Central memory CD8-positive, alpha-beta T cell (primary cell): ENCODE measurements at regions not wholly inside any gene's neighbourhood (a gene's known extent, or its start where the extent isn't known, plus 50 kb on each side); places are given as distances from the start of the nearest gene placed in this dataset.

ENCODE experiments used
- ATAC-seq: fragments of 150-1000 bp; cut with Tn5 transposase; replicated peaks from 2 replicates; pipeline ENCODE4 v1.10.0; 2022; ENCODE audit warnings: mild to moderate bottlenecking, moderate FRiP score, moderate number of reproducible peaks; ENCODE audit not compliant: poor library complexity, severe bottlenecking; ENCODE audit errors: extremely low read depth
- DNase-seq, 2 donors: peaks; one replicate each; pipeline ENCODE4 v3.0.0; 2021; ENCODE audit warnings: low spot score in 2 of 2
- H3K27ac Mint-ChIP-seq: one replicate; pipeline ENCODE4 v1.8.0; 2022; ENCODE audit warnings: low read depth, mild to moderate bottlenecking, moderate library complexity, mixed read lengths
- H3K27me3 Mint-ChIP-seq: one replicate; pipeline ENCODE4 v1.8.0; 2022; ENCODE audit warnings: mixed read lengths
- H3K36me3 Mint-ChIP-seq: one replicate; pipeline ENCODE4 v1.8.0; 2022; ENCODE audit warnings: mild to moderate bottlenecking, moderate library complexity, mixed read lengths; ENCODE audit not compliant: insufficient read depth
- H3K4me1 Mint-ChIP-seq: one replicate; pipeline ENCODE4 v1.8.0; 2022; ENCODE audit warnings: mixed read lengths
- H3K4me3 Mint-ChIP-seq: one replicate; pipeline ENCODE4 v1.8.0; 2022; ENCODE audit warnings: mild to moderate bottlenecking, moderate library complexity, mixed read lengths
- H3K9me3 Mint-ChIP-seq: one replicate; pipeline ENCODE4 v1.8.0; 2022; ENCODE audit warnings: mixed read lengths

DNA sequence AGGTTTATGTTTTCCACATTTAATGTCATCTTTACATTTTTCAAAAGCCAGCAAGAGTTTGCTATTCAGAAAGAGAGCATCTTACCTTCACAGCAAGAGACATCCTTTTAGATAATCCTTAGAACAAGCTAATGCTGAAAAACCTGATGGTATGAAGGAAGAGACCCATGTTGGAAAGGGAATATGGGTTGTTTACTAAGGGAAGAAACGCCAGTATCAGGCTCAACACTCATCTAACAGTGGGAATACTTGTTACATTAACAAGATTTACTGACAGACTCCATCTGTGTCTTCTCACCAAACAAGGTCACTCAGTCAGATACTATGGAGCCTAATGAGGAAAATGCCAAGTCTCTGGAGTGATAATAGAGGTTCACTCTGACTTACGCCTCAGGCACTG, 1474.1 kb upstream of the SLC39A10 start:
- no peaks in the 10 kb centered on the region for H3K36me3 Mint-ChIP-seq
- no peaks in the 10 kb centered on the region for H3K27me3 Mint-ChIP-seq
- no peaks in the 10 kb centered on the region for H3K4me1 Mint-ChIP-seq
- H3K27ac Mint-ChIP-seq: no peak overlapping the region
- ATAC-seq (no peak), DNase-seq (no peak)
- no peak overlapping the region for H3K4me3 Mint-ChIP-seq
- H3K9me3 Mint-ChIP-seq: peaks cover 14% of the 10 kb centered on the region

DNA sequence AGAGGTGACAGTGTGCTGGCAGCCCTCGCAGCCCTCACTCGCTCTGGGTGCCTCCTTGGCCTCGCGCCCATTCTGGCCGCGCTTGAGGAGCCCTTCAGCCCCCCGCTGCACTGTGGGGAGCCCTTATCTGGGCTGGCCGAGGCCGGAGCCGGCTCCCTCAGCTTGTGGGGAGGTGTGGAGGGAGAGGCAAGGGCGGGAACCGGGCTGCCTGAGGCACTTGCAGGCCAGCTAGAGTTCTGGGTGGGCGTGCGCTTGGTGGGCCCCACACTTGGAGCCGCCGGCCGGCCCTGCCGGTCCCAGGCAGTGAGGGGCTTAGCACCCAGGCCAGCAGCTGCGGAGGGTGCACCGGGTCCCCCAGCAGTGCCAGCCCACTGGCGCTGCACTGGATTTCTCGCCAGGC, 1480.9 kb upstream of the SLC39A10 start:
- ATAC-seq: no peak
- no peaks in the 10 kb centered on the region for H3K4me1 Mint-ChIP-seq
- no peaks in the 10 kb centered on the region for H3K36me3 Mint-ChIP-seq

DNA sequence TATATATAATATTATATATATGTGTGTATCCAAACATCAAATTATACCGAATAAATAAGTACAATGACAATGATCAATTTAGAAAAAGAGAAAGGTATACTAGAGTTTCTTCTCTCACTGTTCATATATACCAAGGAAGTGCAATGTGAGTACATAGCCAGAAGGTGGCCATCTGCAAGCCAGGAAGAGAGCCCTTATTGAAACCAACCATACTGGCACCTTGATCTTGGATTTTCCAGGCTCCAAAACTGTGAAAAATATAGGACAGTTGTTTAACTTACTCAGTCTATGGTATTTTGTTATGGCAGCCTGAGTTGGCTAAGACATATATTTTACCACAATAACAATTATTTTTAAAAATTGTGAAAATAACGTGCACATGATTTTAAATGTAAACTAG, 1490.2 kb upstream of the SLC39A10 start:
- H3K4me1 Mint-ChIP-seq: no peaks in the 10 kb centered on the region
- DNase-seq: no peak
- no peaks in the 10 kb centered on the region for H3K36me3 Mint-ChIP-seq
- no peak overlapping the region for H3K27ac Mint-ChIP-seq
- H3K4me3 Mint-ChIP-seq: no peak overlapping the region
- no peaks in the 10 kb centered on the region for H3K9me3 Mint-ChIP-seq
- no peak for ATAC-seq
- no peaks in the 10 kb centered on the region for H3K27me3 Mint-ChIP-seq

More for the DNA sequence above, 1480.9 kb upstream of the SLC39A10 start:
- Mint-ChIP-seq H3K4me3 (no peak overlapping the region), H3K27me3 (no peaks in the 10 kb centered on the region), H3K9me3 (peaks cover 5% of the 10 kb centered on the region), H3K27ac (no peak overlapping the region)
- no peak for DNase-seq

DNA sequence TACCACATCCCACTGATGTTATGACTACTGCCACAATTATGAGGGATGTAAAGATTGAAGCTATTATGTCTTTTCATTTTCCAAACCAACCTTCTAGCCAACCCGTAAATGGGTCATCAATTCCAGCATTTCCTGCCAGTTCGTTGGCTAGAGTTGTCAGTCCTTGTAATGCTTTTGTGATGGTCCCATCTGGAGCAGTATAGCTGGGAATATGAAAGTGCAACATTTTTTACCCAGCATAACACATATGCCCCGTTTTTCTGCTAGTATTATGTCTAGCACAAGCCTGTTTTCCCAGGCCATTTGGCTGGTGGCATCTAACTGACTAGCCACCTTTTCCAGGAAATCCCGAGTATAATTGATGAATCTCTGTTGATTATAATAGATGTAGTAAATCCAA, 1501.6 kb upstream of the SLC39A10 start:
- Mint-ChIP-seq H3K36me3 (no peaks in the 10 kb centered on the region), H3K27ac (no peak overlapping the region), H3K4me3 (no peak overlapping the region), H3K9me3 (peaks cover 9% of the 10 kb centered on the region), H3K4me1 (no peaks in the 10 kb centered on the region), H3K27me3 (no peaks in the 10 kb centered on the region)
- no peak for DNase-seq
- ATAC-seq: no peak

DNA sequence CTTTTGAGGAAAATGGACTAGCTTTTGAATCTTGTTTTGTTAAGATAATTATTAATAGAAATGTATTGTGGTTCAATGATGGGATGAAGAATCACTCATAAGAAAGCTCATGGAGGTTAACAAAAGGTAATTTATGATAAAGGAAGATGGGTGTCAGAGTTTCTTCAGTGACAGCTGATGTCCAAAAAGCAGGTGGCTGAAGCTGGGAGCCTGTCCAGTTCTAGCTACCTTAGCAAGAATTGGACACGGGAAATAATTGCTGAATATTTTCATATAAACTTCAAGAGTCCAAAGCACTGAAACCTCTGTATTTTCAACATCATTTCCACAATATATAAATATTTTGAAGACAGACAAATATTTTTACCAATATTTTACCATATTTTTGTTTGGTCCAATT, 1505.8 kb upstream of the SLC39A10 start:
- DNase-seq: no peak
- H3K27me3 Mint-ChIP-seq: no peaks in the 10 kb centered on the region
- ATAC-seq: no peak
- H3K9me3 Mint-ChIP-seq: peaks cover 5% of the 10 kb centered on the region
- no peak overlapping the region for H3K27ac Mint-ChIP-seq
- H3K36me3 Mint-ChIP-seq: no peaks in the 10 kb centered on the region
- no peaks in the 10 kb centered on the region for H3K4me1 Mint-ChIP-seq
- no peak overlapping the region for H3K4me3 Mint-ChIP-seq

DNA sequence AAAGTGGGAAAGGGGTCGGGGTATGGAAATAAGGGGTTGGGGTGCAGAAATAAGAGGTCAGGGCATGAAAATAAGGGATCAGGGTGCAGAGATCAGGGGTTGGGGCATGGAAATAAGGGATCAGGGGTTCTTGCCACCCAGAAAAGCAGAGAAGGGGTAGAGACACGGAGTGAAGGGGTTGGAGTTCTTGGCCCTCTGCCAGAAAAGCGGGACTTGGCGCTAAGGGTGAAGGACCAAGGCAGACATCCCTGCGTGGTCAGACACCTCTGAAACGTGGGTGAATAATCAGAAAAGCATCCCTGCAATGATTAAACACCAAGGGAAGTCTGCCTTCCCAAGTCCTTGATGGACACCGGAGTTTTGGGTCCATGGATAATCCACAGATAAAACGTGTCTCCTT, 1521.6 kb upstream of the SLC39A10 start:
- no peaks in the 10 kb centered on the region for H3K4me1 Mint-ChIP-seq
- no peak for ATAC-seq
- H3K27me3 Mint-ChIP-seq: no peaks in the 10 kb centered on the region
- no peak for DNase-seq
- H3K27ac Mint-ChIP-seq: no peak overlapping the region
- no peaks in the 10 kb centered on the region for H3K36me3 Mint-ChIP-seq
- H3K4me3 Mint-ChIP-seq: no peak overlapping the region
- peaks cover 10% of the 10 kb centered on the region for H3K9me3 Mint-ChIP-seq

DNA sequence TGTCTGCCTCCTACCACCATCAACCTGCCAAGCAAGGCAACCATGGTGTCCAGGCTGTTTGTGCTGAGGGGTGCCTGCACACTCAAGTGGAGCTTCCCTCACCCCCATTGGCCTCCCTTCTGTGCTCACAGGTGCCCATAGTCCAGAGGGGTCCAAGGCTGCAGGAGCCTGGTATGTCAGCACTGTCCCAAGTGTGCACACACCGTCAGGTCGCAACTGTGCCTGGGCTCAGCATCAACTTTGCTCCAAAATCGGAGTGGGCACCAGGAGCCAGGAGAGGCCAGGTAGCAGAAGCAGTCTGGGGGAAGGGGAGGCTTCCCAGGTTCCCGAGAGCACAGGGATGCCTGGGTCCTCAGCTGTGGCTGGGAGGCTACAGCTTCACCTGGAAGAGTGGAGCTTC, 1528.2 kb upstream of the SLC39A10 start:
- H3K4me3 Mint-ChIP-seq: no peak overlapping the region
- H3K4me1 Mint-ChIP-seq: no peaks in the 10 kb centered on the region
- no peaks in the 10 kb centered on the region for H3K27me3 Mint-ChIP-seq
- ATAC-seq: no peak
- H3K36me3 Mint-ChIP-seq: no peaks in the 10 kb centered on the region
- H3K27ac Mint-ChIP-seq: no peak overlapping the region
- H3K9me3 Mint-ChIP-seq: peaks cover 6% of the 10 kb centered on the region
- no peak for DNase-seq

DNA sequence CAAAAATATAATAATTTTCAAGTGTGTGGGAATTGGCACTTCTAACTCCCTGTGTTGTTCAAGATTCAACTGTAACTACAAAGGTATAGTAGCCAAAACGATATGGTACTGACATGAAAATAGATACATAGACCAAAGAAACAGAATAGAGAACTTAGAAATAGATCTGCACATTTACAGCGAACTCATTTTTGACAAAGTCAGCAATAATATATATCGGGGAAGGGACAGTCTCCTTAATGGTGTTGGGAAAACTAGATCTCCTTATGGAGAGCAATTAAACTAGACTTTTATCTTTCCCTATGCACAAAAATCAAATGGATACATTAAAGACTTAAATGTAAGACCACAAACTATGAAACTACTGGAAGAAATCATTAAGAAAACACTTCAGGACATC, 1530.6 kb upstream of the SLC39A10 start:
- no peaks in the 10 kb centered on the region for H3K36me3 Mint-ChIP-seq
- no peak for ATAC-seq

DNA sequence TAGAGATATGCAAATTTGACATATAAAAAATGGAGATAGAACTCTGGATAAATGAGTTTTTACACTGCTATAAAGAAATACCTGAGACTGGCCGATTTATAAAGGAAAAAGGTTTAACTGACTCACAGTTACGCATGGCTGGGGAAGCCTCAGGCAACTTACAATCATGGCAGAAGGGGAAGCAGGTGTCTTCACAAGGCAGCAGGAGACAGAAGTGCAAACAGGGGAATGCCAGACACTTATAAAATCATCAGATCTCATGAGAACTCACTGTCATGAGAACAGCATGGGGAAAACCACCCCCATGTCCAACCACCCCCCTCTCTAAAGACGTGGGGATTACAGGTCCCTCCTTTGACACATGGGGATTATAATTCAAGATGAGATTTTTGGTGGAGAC, 1540.2 kb upstream of the SLC39A10 start:
- H3K9me3 Mint-ChIP-seq: peaks cover 11% of the 10 kb centered on the region
- no peak overlapping the region for H3K27ac Mint-ChIP-seq
- H3K4me3 Mint-ChIP-seq: no peak overlapping the region
- H3K27me3 Mint-ChIP-seq: no peaks in the 10 kb centered on the region
- no peaks in the 10 kb centered on the region for H3K36me3 Mint-ChIP-seq
- no peak for DNase-seq
- H3K4me1 Mint-ChIP-seq: no peaks in the 10 kb centered on the region
- ATAC-seq: no peak

More for the DNA sequence above, 1530.6 kb upstream of the SLC39A10 start:
- Mint-ChIP-seq H3K27me3 (no peaks in the 10 kb centered on the region), H3K27ac (no peak overlapping the region), H3K4me1 (no peaks in the 10 kb centered on the region), H3K4me3 (no peak overlapping the region), H3K9me3 (peaks cover 10% of the 10 kb centered on the region)
- DNase-seq: no peak

DNA sequence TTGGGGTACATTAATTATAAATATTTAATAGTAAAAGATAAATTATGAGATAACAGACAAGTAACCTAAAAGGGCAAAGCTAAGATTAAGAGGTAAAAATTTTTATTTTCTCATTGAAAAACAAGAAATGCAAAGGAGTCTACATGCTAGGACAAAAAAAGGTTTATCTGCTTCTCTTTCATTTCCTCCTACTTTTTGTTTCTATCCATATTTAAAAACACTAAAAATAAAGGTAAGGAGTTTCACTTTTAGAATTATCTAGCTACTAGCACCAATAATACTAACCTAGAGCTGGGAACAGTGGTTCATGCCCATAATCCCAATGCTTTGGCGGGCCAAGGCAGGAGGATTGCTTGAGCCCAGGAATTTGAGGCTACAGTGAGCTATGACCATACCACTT, 1551.7 kb upstream of the SLC39A10 start:
- Mint-ChIP-seq H3K4me1 (no peaks in the 10 kb centered on the region), H3K36me3 (no peaks in the 10 kb centered on the region), H3K27me3 (no peaks in the 10 kb centered on the region), H3K9me3 (no peaks in the 10 kb centered on the region), H3K4me3 (no peak overlapping the region), H3K27ac (no peak overlapping the region)
- ATAC-seq (no peak), DNase-seq (no peak)

DNA sequence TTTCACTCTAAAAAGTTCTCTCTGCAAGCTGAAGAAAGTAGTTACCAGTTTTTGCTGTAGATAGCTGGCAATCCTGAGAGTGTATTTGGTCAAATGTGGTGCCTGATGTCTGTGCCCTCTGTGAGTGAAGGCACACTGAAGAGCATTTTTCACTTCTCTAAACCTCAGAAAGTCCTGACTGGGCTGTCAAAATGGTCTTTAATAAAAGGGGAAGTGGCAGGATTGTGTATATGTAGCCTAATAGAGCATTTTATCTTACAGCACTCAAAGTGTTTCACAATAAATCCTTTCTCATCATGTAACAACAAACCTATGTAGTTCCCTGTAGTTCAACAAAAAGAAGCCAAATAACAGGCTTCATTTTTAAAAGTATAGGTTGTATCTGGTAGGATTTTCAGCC, 1552.3 kb upstream of the SLC39A10 start:
- no peak overlapping the region for H3K4me3 Mint-ChIP-seq
- no peak overlapping the region for H3K27ac Mint-ChIP-seq
- H3K27me3 Mint-ChIP-seq: no peaks in the 10 kb centered on the region
- no peaks in the 10 kb centered on the region for H3K4me1 Mint-ChIP-seq
- DNase-seq: no peak
- no peaks in the 10 kb centered on the region for H3K36me3 Mint-ChIP-seq
- peak; percentile 24 for ATAC-seq
- no peaks in the 10 kb centered on the region for H3K9me3 Mint-ChIP-seq

DNA sequence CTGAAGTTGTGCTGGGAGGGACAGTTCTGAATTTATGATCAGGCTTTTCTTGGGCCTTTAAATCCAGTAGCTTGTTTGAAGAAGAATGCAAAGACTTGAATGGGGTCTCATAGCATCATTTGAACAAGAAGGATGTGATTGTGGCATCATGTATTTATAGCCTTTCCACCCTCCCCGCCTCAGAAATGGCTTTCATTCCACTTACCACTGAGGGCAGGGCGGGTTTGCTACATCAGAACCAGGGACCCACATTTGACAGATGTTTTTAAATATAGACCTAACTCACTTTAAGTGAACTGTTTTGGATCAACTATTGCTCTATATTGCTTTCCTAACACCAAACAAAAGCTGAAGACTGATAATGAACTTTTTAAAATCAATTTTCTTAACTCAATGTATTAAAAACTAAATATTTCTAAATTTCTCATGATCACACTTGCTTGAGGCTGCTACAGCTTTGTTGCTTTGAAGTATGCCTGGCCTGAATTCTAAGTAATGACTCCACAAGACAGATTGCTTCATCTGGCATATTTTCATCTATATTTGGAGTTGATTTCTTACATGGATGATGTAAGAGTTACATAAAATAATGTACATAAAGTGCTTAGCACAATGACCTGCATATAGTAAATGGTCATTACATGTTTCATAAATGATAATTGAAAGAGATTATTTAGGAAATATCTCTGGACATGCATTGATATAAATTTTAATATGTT, 1552.9 kb upstream of the SLC39A10 start:
- H3K4me1 Mint-ChIP-seq: no peaks in the 10 kb centered on the region
- no peak overlapping the region for H3K4me3 Mint-ChIP-seq

DNA sequence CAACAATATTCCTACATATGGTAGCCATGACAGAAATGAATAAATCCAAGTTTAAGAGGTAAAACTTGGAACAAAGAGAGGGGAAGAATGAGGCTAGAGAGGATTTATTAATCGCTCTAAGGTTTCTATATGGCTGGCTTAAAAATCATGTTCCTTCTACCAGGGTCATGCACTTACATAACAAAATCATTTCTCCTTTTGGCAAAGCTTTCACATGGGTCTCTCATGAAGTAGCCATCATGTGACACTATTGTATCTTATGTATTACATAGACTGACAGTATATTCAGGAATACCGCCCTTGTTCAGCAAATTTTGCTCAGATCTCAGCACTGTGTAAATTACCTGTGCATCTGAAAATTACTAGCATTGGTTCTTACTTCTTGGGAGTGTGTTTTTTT, 1554.5 kb upstream of the SLC39A10 start:
- DNase-seq: no peak
- no peak overlapping the region for H3K27ac Mint-ChIP-seq
- H3K4me3 Mint-ChIP-seq: no peak overlapping the region
- H3K9me3 Mint-ChIP-seq: no peaks in the 10 kb centered on the region
- H3K36me3 Mint-ChIP-seq: no peaks in the 10 kb centered on the region
- no peaks in the 10 kb centered on the region for H3K27me3 Mint-ChIP-seq
- H3K4me1 Mint-ChIP-seq: no peaks in the 10 kb centered on the region
- no peak for ATAC-seq

More for the DNA sequence above, 1552.9 kb upstream of the SLC39A10 start:
- DNase-seq (no peak), ATAC-seq (no peak)
- H3K27me3 Mint-ChIP-seq: no peaks in the 10 kb centered on the region
- H3K36me3 Mint-ChIP-seq: no peaks in the 10 kb centered on the region
- no peaks in the 10 kb centered on the region for H3K9me3 Mint-ChIP-seq
- no peak overlapping the region for H3K27ac Mint-ChIP-seq
